IPS DF 6.9 (cell line): ENCODE measurements at regions not wholly inside any gene's neighbourhood (a gene's known extent, or its start where the extent isn't known, plus 50 kb on each side); places are given as distances from the start of the nearest gene placed in this dataset.
A peak's percentile ranks its signal among the peaks of the same experiment; 100 is the strongest.

Source experiments
- DNase-seq: peaks from one replicate; pipeline ENCODE4 v3.0.0-alpha.2; 2013; ENCODE audit warnings: low read depth, low spot score
- H3K27ac ChIP-seq: one replicate; pipeline ENCODE4 v1.5.1; 2013; ENCODE audit warnings: low read length, control low read depth
- H3K27me3 ChIP-seq: 2 replicates; pipeline ENCODE4 v1.6.1; 2013; ENCODE audit warnings: mild to moderate bottlenecking, low read length; ENCODE audit not compliant: control insufficient read depth, insufficient read depth
- H3K36me3 ChIP-seq: 2 replicates; pipeline ENCODE4 v1.6.1; 2013; ENCODE audit warnings: low read length; ENCODE audit not compliant: control insufficient read depth, insufficient read depth
- H3K4me1 ChIP-seq: 2 replicates; pipeline ENCODE4 v1.6.1; 2013; ENCODE audit warnings: low read length; ENCODE audit not compliant: control insufficient read depth, insufficient read depth
- H3K4me3 ChIP-seq: 2 replicates; pipeline ENCODE4 v1.5.1; 2013; ENCODE audit warnings: mild to moderate bottlenecking, low read length
- H3K9me3 ChIP-seq: 2 replicates; pipeline ENCODE4 v1.6.1; 2013; ENCODE audit warnings: low read length, inconsistent platforms; ENCODE audit not compliant: control insufficient read depth, insufficient read depth
- WGBS: extraction: QIAGEN DNeasy Blood & Tissue Kit; methylation state at CpG from one replicate; pipeline ENCODE4 v1.1.7; 2013; ENCODE audit warnings: mixed read lengths, missing lambda C conversion rate; ENCODE audit not compliant: insufficient read length, insufficient coverage; 5-methylcytosine and 5-hydroxymethylcytosine counted together

DNA sequence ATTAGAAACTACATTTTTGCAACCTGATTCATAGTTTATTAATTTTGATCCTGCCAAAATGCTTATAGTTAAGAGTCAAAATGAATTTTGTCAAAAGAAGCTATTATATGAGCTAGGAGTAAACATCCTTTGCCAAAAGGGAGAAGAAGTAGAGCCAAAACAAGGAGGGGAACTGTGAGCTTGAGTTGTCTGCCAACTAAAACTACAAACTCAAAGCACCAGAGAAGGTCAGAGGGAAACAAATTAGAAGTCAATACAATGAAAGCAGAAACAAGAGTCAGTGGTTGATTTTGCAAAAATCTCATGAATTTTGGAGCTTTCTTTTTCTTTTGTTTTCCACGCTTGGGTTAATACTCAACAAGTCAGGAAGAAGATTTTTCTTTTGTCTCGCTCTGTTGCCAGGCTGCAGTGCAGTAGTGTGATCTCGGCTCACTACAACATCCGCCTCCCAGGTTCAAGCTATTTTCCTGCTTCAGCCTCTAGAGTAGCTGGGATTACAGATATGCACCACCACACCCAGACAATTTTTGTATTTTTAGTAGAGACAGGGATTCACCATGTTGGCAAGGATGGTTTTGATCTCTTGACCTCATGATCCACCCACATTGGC lies 508.5 kb downstream of the RIT2 start:
- H3K4me3 ChIP-seq, result no peak overlapping the region
- no peaks in the 10 kb centered on the region for H3K36me3 ChIP-seq
- H3K9me3 ChIP-seq, result no peaks in the 10 kb centered on the region
- no peaks in the 10 kb centered on the region for H3K4me1 ChIP-seq
- DNase-seq, result no peak
- WGBS, result no CpG with 5 or more reads among the region's 4 CpGs
- no peak overlapping the region for H3K27ac ChIP-seq
- no peaks in the 10 kb centered on the region for H3K27me3 ChIP-seq

DNA sequence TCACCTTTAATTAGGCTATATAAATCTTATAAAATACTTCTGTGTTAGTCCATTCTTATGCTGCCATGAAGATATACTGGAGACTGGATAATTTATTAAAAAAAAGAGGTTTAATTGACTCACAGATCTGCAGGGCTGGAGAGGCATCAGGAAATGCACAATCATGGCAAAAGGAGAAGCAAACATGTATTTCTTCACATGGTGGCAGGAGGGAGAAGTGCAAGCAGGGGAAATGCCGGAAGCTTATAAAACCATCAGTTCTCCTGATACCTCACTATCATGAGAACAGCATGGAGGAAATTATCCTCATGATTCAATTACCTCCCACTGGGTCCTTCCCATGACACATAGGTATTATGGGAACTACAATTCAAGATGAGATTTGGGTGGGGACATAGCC lies 504.4 kb downstream of the RIT2 start:
- H3K9me3 ChIP-seq, result no peaks in the 10 kb centered on the region
- no peak overlapping the region for H3K4me3 ChIP-seq
- no peaks in the 10 kb centered on the region for H3K27me3 ChIP-seq
- no peak overlapping the region for H3K27ac ChIP-seq
- DNase-seq, result no peak
- no CpG with 5 or more reads among the region's 1 CpG for WGBS
- no peaks in the 10 kb centered on the region for H3K4me1 ChIP-seq
- H3K36me3 ChIP-seq, result no peaks in the 10 kb centered on the region

DNA sequence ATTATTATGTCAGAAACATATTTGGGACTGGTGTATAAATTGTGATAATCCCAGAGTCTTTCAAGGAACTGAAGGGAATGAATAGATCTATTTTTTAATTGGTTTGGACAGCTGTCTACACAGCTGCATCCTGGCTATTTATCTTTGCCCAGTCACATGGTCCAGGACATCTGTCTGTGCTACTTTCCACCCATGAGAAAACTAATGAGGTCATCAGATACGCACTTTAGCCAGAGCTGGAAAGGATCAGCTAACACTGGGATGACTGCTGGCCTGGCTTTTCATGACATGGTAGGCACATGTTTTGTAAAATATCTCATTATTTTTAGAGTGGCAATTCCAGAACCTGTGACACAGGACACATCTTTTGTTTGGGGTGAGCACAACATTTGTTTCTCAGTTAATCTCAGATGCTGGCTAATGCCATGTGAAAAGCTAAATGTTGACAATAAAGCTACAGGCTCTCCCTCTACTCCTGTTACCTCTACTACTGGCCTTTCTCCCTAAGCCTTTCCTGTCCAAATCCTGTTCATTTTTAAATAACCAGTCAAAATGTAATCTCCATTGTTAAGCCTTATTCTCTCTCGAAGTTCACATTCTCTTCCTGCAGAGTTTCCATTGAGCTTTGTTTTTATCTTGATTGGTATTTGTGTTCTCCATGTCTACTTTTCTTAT lies 500.7 kb downstream of the RIT2 start:
- no CpG with 5 or more reads among the region's 2 CpGs for WGBS
- no peaks in the 10 kb centered on the region for H3K27me3 ChIP-seq
- no peaks in the 10 kb centered on the region for H3K36me3 ChIP-seq
- no peak overlapping the region for H3K4me3 ChIP-seq
- H3K4me1 ChIP-seq, result no peaks in the 10 kb centered on the region
- no peak for DNase-seq
- H3K27ac ChIP-seq, result no peak overlapping the region
- H3K9me3 ChIP-seq, result no peaks in the 10 kb centered on the region

DNA sequence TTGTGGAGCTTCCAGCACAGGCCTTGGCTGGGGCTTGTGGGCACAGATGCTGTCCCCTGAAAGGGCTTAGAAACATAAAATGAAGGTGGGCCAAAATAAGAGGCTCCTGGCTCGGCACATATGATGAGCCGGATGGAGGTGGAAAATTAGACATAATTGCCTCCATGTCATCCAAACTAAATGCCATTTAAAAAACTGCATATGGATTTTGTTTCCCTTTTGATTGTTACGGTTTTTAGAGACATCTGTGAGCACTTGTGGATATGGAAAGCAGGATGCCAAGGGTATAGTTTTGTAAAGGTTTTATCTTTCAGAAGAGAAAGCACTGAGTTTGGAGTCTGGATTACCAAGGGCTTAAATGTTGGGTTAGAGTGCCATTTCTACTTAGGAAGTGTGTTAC lies 498.3 kb downstream of the RIT2 start:
- Histone ChIP-seq H3K4me1 (no peaks in the 10 kb centered on the region), H3K27ac (no peak overlapping the region), H3K9me3 (no peaks in the 10 kb centered on the region), H3K4me3 (no peak overlapping the region), H3K27me3 (no peaks in the 10 kb centered on the region), H3K36me3 (no peaks in the 10 kb centered on the region)
- no CpG with 5 or more reads among the region's 3 CpGs for WGBS
- no peak for DNase-seq

DNA sequence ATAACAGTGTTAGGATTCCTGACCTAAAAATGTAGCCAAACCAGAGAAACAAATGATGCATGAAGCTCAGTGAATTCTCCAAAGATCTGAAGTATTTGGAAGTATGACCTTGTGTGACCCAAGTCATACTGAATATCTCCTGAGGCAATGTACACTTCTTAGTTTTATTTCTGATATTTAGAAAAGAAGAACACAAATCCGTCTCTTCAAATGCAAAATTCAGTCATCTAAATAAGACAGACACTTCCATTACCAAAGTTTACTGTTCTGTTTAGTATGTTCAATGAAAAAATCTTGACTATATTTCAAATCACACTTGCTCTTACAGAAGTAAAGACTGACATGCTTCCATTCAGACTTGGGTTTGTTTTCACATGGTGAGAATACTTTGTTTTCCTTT lies 495.7 kb downstream of the RIT2 start:
- no peaks in the 10 kb centered on the region for H3K36me3 ChIP-seq
- no peak overlapping the region for H3K4me3 ChIP-seq
- DNase-seq, result no peak
- no CpG with 5 or more reads among the region's 1 CpG for whole genome bisulfite sequencing
- no peaks in the 10 kb centered on the region for H3K27me3 ChIP-seq
- H3K27ac ChIP-seq, result no peak overlapping the region
- no peaks in the 10 kb centered on the region for H3K4me1 ChIP-seq
- no peaks in the 10 kb centered on the region for H3K9me3 ChIP-seq

DNA sequence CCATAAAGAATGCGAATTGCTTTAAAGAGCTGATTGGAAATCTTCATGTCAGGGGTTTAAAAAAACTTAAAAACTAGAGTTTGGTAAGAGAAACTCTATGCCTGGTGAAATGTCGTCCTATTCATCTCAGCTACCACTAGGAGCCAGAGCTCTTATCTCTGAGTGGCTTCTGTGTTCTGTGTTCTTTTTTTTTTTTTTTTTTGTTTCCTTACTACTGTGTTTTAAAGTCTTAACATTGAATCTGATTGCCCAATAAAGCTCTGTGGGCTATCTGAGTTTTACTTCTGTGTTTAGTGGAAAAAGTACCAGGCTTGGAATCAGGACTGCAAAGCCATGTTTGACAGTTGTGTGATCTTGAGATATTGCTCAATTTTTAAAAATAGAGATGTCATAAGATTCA lies 494.8 kb downstream of the RIT2 start:
- Histone ChIP-seq H3K9me3 (no peaks in the 10 kb centered on the region), H3K36me3 (no peaks in the 10 kb centered on the region), H3K4me1 (no peaks in the 10 kb centered on the region), H3K27ac (no peak overlapping the region), H3K27me3 (no peaks in the 10 kb centered on the region), H3K4me3 (no peak overlapping the region)
- no CpG with 5 or more reads among the region's 2 CpGs for WGBS
- no peak for DNase-seq

DNA sequence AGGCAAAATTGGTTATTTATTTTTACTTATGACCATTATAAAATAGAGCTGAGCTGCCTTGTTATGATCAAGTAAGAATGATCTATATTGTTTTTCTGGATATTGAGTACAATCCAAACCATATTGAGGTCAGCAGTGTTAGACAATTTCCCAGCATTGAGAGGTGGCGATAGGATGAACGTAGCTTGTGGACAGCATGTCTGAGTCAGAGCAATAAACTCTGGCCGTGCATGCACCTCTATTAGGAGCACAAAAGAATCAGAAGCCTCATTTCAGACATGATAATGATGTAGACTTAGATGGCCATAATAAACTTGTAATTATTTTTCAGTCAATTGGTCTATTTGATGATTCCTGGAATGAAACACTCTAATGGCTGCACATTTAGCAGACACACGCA lies 491.6 kb downstream of the RIT2 start:
- Histone ChIP-seq H3K27me3 (no peaks in the 10 kb centered on the region), H3K4me1 (no peaks in the 10 kb centered on the region), H3K9me3 (no peaks in the 10 kb centered on the region), H3K4me3 (no peak overlapping the region), H3K27ac (no peak overlapping the region), H3K36me3 (no peaks in the 10 kb centered on the region)
- WGBS, result no CpG with 5 or more reads among the region's 4 CpGs
- DNase-seq, result no peak

DNA sequence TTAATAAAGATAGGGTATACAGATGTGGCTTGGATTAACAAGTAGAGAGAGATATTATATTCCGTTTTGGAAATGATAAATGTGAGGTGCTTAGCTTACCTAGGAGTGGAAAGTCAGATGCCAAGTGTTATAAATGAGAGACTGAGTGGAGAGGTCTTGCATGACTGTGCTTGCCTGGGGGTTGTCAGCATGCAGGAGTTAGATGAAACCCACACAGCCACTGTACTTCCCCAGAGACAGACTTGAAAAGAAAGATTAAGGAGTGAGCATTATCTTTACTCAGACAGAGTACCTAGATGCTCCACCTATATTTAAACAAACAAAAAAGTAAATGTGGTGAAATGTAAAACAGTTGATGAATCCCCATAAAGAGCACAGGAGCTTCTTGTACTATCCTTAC lies 482.7 kb downstream of the RIT2 start:
- DNase-seq, result no peak
- H3K4me3 ChIP-seq, result no peak overlapping the region
- no peaks in the 10 kb centered on the region; the same call in 1 of the 2 replicates for H3K4me1 ChIP-seq
- WGBS, result no CpG with 5 or more reads among the region's 1 CpG
- H3K9me3 ChIP-seq, result no peaks in the 10 kb centered on the region; the same call in 1 of the 2 replicates
- H3K36me3 ChIP-seq, result no peaks in the 10 kb centered on the region
- H3K27ac ChIP-seq, result no peak overlapping the region
- no peaks in the 10 kb centered on the region for H3K27me3 ChIP-seq

DNA sequence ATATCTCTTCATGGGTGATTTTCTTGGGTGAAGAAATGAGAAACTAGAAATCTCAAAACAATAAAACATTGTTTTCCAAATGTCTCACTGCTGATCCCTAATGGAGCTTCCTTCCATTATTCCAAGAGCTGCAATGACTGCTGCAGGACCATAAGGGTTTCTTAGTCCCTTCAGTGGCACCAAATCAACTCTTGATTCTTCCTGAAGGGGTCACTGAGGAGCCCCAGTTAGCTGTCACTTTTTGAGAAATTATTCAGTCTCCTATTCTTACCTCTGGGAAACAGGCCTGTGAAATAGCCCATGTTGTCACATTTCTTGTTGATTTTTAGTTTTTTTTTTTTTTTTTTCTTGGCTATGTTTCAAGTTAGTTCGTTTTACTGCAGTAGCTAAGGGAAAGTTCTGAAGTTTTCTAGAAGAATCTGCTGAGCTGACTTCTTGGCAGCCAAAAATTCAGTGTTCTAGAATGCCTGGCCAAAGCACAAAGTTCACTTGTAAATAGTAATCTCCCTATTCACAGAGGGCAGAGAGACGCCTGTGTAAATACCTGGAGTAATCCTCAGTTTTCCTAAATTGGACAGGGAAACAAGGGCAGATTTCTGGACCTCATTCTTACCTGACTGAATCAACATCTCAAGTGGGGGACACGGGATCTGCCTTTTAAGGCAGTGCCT lies 480.0 kb downstream of the RIT2 start:
- DNase-seq, result peak; percentile 18
- no peaks in the 10 kb centered on the region for H3K9me3 ChIP-seq
- H3K27ac ChIP-seq, result no peak overlapping the region
- WGBS, result no CpG with 5 or more reads among the region's 3 CpGs
- H3K4me1 ChIP-seq, result no peaks in the 10 kb centered on the region; the same call in 1 of the 2 replicates
- no peaks in the 10 kb centered on the region for H3K36me3 ChIP-seq
- H3K4me3 ChIP-seq, result no peak overlapping the region
- no peaks in the 10 kb centered on the region for H3K27me3 ChIP-seq

DNA sequence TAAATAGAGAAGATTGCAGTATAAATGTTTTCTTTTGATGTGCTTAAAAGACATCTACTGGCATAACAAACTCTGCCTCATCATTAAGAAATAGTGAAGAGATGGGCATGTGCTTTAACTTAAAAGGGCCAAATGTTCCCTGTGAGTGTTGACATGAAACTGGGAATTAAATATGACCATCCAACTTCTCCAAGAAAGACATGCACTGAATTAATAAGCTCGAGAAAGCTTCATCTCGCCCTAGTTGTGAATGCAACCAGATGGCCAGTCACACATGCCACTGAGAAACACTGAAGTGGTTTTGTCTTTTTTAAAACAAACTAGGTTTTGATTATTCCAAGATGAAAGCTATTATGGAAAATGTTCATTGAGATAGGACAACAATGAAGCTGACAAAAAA lies 479.2 kb downstream of the RIT2 start:
- WGBS, result no CpG with 5 or more reads among the region's 2 CpGs
- Histone ChIP-seq H3K36me3 (no peaks in the 10 kb centered on the region), H3K4me3 (no peak overlapping the region), H3K27ac (no peak overlapping the region), H3K4me1 (no peaks in the 10 kb centered on the region; the same call in 1 of the 2 replicates), H3K9me3 (no peaks in the 10 kb centered on the region), H3K27me3 (no peaks in the 10 kb centered on the region)
- no peak for DNase-seq

DNA sequence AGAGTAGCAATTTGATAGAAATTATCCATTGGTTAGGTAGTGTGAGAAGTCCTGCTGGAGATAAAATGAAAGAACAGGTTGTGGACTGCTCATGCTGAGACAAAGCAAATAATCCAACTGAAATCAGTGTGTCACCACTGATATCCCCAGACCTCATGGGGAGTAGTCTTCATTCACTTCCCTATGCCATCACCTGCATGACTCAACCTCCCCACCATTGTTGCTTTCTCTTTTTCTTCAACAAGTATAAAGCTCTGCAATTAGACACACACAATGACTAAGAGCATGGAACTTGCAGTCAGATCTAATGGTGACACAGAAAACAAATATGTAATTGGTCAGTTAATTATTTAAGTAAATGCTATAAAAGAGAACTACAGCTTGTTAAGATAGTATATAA lies 475.3 kb downstream of the RIT2 start:
- no peak for DNase-seq
- H3K27me3 ChIP-seq, result no peaks in the 10 kb centered on the region
- H3K4me1 ChIP-seq, result no peaks in the 10 kb centered on the region
- no peaks in the 10 kb centered on the region for H3K36me3 ChIP-seq
- no peak overlapping the region for H3K4me3 ChIP-seq
- no peaks in the 10 kb centered on the region for H3K9me3 ChIP-seq
- no peak overlapping the region for H3K27ac ChIP-seq
